HFFc6 (cell line): ENCODE measurements at regions not wholly inside any gene's neighbourhood (a gene's known extent, or its start where the extent isn't known, plus 50 kb on each side); places are given as distances from the start of the nearest gene placed in this dataset.

Experiments
- DNase-seq: peaks from one replicate; pipeline ENCODE4 v3.0.0-alpha.2; 2018
- H3K27ac Mint-ChIP-seq: 2 replicates; pipeline ENCODE4 v1.8.0; 2020; ENCODE audit warnings: mild to moderate bottlenecking, mixed read lengths
- H3K27me3 Mint-ChIP-seq: 2 replicates; pipeline ENCODE4 v1.8.0; 2021; ENCODE audit warnings: mild to moderate bottlenecking, moderate library complexity, mixed read lengths; ENCODE audit not compliant: insufficient read depth
- H3K36me3 Mint-ChIP-seq: 2 replicates; pipeline ENCODE4 v1.8.0; 2021; ENCODE audit warnings: low read depth, mixed read lengths
- H3K4me1 Mint-ChIP-seq: 2 replicates; pipeline ENCODE4 v1.8.0; 2020; ENCODE audit warnings: low read depth, mixed read lengths
- H3K4me3 Mint-ChIP-seq: 2 replicates; pipeline ENCODE4 v1.8.0; 2020; ENCODE audit warnings: mild to moderate bottlenecking, moderate library complexity, mixed read lengths
- H3K9me3 Mint-ChIP-seq: 2 replicates; pipeline ENCODE4 v1.8.0; 2020; ENCODE audit warnings: mild to moderate bottlenecking, mixed read lengths
- TF ChIP-seq, protein P1 (sequence below): fragments of 200-600 bp; sonication (generic); IDR thresholded peaks from 2 replicates; pipeline ENCODE4 v1.5.0; 2021; ENCODE audit warnings: antibody characterized with exemption, mild to moderate bottlenecking

DNA sequence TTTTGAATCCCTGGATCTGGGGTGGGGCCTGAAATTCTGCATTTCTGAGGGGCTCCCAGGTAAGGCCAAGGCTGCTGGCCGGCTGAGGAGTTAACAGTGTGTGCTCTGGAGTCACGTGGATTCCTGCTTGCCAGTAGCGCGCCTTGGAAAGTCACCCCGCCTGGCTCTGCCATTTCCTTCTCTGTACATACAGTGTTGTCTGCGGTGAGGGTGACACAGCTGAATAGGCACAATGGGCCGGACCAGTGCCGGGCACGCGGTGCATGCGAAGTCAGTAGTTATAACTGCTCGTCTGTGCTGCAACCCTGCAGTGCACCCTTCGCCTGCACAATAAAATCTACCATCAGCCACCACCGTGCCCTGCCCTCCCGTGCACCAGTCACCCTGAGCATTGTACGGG lies 68.0 kb upstream of the EEPD1 start:
- TF ChIP-seq, protein P1, sequence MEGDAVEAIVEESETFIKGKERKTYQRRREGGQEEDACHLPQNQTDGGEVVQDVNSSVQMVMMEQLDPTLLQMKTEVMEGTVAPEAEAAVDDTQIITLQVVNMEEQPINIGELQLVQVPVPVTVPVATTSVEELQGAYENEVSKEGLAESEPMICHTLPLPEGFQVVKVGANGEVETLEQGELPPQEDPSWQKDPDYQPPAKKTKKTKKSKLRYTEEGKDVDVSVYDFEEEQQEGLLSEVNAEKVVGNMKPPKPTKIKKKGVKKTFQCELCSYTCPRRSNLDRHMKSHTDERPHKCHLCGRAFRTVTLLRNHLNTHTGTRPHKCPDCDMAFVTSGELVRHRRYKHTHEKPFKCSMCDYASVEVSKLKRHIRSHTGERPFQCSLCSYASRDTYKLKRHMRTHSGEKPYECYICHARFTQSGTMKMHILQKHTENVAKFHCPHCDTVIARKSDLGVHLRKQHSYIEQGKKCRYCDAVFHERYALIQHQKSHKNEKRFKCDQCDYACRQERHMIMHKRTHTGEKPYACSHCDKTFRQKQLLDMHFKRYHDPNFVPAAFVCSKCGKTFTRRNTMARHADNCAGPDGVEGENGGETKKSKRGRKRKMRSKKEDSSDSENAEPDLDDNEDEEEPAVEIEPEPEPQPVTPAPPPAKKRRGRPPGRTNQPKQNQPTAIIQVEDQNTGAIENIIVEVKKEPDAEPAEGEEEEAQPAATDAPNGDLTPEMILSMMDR = no peak
- Mint-ChIP-seq H3K9me3 (no peaks in the 10 kb centered on the region; the same call in 1 of the 2 replicates), H3K36me3 (no peaks in the 10 kb centered on the region), H3K27me3 (peaks cover 12% of the 10 kb centered on the region), H3K4me3 (no peak overlapping the region), H3K4me1 (no peaks in the 10 kb centered on the region), H3K27ac (no peak overlapping the region)
- no peak for DNase-seq

DNA sequence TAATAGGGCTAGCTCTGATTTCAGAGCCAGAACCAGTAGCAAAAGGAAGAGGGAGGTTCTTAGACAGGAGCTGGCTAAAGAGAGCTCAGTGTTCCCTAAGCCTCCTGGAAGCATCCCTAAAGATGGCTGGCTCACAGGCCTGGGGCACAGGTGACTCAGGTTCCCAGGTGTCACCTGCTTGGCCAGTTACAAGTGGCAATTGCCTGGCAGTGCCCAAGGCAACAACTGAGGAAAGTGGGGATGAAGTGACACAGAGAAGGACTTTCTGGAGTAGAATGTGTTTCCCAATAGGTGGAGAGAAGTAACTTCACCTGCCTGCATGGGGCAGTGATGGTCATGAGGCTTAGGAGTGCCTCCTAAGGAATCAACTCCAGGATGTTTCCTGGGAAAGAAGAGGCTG lies 66.5 kb upstream of the EEPD1 start:
- Mint-ChIP-seq H3K4me1 (no peaks in the 10 kb centered on the region), H3K36me3 (no peaks in the 10 kb centered on the region), H3K27ac (no peak overlapping the region), H3K9me3 (no peaks in the 10 kb centered on the region; the same call in 1 of the 2 replicates), H3K4me3 (no peak overlapping the region), H3K27me3 (peaks cover 15% of the 10 kb centered on the region)
- no peak for DNase-seq
- TF ChIP-seq, protein P1 = no peak

DNA sequence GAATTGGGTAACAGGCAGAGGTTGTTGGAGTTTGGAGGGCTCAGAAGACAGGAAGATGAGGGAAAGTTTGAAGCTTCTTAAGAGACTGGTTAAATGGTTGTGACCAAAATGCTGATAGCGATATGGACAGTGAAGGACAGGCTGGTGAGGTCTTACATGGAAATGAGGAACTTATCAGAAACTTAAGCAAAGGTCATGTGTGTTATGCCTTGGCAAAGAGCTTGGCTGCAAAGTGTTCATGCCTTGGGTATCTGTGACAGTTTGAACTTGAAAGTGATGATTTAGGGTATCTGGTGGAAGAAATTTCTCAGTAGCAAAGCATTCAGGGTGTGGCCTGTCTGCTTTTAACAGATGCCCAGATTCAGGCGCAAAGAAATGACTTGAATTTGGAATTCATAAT lies 64.5 kb upstream of the EEPD1 start:
- Mint-ChIP-seq H3K27me3 (peaks cover 12% of the 10 kb centered on the region), H3K9me3 (no peaks in the 10 kb centered on the region; the same call in 1 of the 2 replicates), H3K4me3 (no peak overlapping the region), H3K36me3 (no peaks in the 10 kb centered on the region), H3K4me1 (no peaks in the 10 kb centered on the region), H3K27ac (no peak overlapping the region)
- no peak for DNase-seq
- TF ChIP-seq, protein P1 = no peak

DNA sequence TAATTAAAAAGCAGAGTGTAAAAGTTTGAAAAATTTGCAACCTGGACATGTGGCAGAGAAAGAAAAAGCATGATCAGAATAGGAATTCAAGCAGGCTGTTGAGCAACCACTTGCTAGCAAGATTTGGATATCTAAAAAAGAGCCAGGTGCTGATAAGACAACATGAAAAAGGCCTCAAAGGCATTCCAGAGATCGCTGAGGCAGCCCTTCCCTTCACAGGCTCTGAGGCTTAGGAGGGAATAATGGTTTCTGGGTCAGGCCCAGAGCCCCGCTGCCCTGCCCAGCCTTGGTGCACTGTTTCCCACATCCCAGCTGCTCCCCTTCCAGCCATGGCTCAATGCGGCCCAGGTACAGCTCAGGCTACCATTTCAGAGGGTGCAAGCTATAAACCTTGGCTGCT lies 64.1 kb upstream of the EEPD1 start:
- no peaks in the 10 kb centered on the region; the same call in 1 of the 2 replicates for H3K9me3 Mint-ChIP-seq
- H3K27ac Mint-ChIP-seq = no peak overlapping the region
- TF ChIP-seq, protein P1 = no peak
- peaks cover 13% of the 10 kb centered on the region for H3K27me3 Mint-ChIP-seq
- H3K36me3 Mint-ChIP-seq = no peaks in the 10 kb centered on the region
- no peaks in the 10 kb centered on the region for H3K4me1 Mint-ChIP-seq
- no peak overlapping the region for H3K4me3 Mint-ChIP-seq
- no peak for DNase-seq

DNA sequence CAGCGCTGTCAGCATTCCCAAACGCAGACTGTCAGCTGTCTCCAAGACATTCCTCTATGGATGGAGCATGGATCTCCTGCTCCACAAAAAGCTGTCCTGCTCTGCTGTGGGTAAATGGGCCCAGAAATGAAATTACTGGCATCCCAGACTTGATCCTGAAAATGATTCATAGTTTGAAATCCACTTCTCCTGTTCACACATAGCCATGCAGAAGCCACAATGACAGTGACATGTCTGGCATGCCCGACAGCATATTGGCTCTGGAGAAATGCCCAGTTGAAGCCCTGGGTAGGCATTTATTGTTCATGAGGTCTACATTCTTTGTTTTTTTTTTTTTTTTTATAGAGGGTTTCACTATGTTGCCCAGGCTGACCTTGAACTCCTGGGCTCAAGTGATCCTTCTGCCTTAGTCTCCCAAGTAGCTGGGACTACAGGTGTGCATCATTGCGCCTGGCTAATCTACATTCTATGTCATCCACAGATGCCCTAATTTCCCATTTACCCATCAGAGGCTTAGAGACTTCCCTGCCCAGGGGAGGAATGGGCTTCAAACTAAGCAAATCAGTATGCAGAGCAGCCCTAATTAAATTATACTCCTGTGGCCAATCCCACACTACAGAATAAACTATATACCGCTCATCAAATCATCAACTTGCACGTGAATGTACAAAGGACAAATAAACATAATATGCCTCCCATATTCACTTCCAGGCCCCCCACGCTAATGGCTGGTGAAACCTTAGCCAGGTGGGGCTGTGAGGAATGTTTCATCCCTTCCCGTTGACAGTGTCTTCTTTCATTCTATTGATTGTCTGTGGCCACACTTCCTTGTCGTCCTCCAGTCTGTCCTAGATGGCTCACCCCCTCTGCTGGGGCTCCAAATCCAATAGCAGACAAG lies 61.8 kb upstream of the EEPD1 start:
- DNase-seq = no peak
- Mint-ChIP-seq H3K27ac (no peak overlapping the region), H3K4me1 (no peaks in the 10 kb centered on the region), H3K27me3 (peaks cover 13% of the 10 kb centered on the region), H3K4me3 (no peak overlapping the region), H3K9me3 (no peaks in the 10 kb centered on the region; the same call in 1 of the 2 replicates), H3K36me3 (no peaks in the 10 kb centered on the region)
- TF ChIP-seq, protein P1 = no peak
